H9 (cell line): ENCODE measurements at regions not wholly inside any gene's neighbourhood (a gene's known extent, or its start where the extent isn't known, plus 50 kb on each side); places are given as distances from the start of the nearest gene placed in this dataset.

Experiments
- DNase-seq: peaks from one replicate; pipeline ENCODE4 v3.0.0-alpha.2; 2017
- H2AFZ ChIP-seq: one replicate; pipeline ENCODE4 v1.6.1; 2013; ENCODE audit warnings: mild to moderate bottlenecking, low read length, control low read depth, moderate library complexity
- H2AK5ac ChIP-seq: 2 replicates; pipeline ENCODE4 v1.6.1; 2013; ENCODE audit warnings: low read length, control low read depth, mixed read lengths; ENCODE audit not compliant: insufficient read length
- H2BK120ac ChIP-seq: one replicate; pipeline ENCODE4 v1.6.1; 2013; ENCODE audit warnings: low read depth, mild to moderate bottlenecking, low read length, control low read depth, inconsistent platforms; ENCODE audit not compliant: poor library complexity, severe bottlenecking
- H2BK12ac ChIP-seq: 2 replicates; pipeline ENCODE4 v1.6.1; 2013; ENCODE audit warnings: low read length, control low read depth, mixed read lengths, low read depth; ENCODE audit not compliant: insufficient read length
- H2BK15ac ChIP-seq: 2 replicates; pipeline ENCODE4 v1.6.1; 2013; ENCODE audit warnings: low read depth, low read length, control low read depth
- H2BK20ac ChIP-seq: one replicate; pipeline ENCODE4 v1.6.1; 2013; ENCODE audit warnings: low read depth, mild to moderate bottlenecking, low read length, control low read depth, inconsistent platforms; ENCODE audit not compliant: poor library complexity, severe bottlenecking
- H2BK5ac ChIP-seq: 2 replicates; pipeline ENCODE4 v1.6.1; 2013; ENCODE audit warnings: low read length, control low read depth, mixed read lengths; ENCODE audit not compliant: insufficient read length
- H3K14ac ChIP-seq: 2 replicates; pipeline ENCODE4 v1.6.1; 2013; ENCODE audit warnings: low read length, control low read depth; ENCODE audit not compliant: insufficient read depth
- H3K18ac ChIP-seq: 2 replicates; pipeline ENCODE4 v1.6.1; 2013; ENCODE audit warnings: low read depth, mild to moderate bottlenecking, mixed read lengths, low read length, control low read depth; ENCODE audit not compliant: insufficient read length
- H3K23ac ChIP-seq: 2 replicates; pipeline ENCODE4 v1.6.1; 2013; ENCODE audit warnings: low read length, control low read depth, mixed read lengths, low read depth; ENCODE audit not compliant: insufficient read length
- H3K23me2 ChIP-seq: 2 replicates; pipeline ENCODE4 v1.6.1; 2013; ENCODE audit warnings: low read depth, mild to moderate bottlenecking, mixed read lengths, low read length, control low read depth; ENCODE audit not compliant: insufficient read length, poor library complexity, severe bottlenecking
- H3K27ac ChIP-seq: 2 replicates; pipeline ENCODE4 v1.5.1; 2013; ENCODE audit warnings: low read length, control low read depth, mixed read lengths, low read depth; ENCODE audit not compliant: insufficient read length
- H3K27me3 ChIP-seq: 2 replicates; pipeline ENCODE4 v1.6.1; 2013; ENCODE audit warnings: low read length, control low read depth, inconsistent platforms; ENCODE audit not compliant: insufficient read depth
- H3K4ac ChIP-seq: 2 replicates; pipeline ENCODE4 v1.6.1; 2013; ENCODE audit warnings: low read depth, mild to moderate bottlenecking, control low read depth, inconsistent platforms, low read length, moderate library complexity
- H3K4me1 ChIP-seq: 2 replicates; pipeline ENCODE4 v1.6.1; 2013; ENCODE audit warnings: low read length, control low read depth, inconsistent platforms; ENCODE audit not compliant: insufficient read depth
- H3K4me2 ChIP-seq: 2 replicates; pipeline ENCODE4 v1.6.1; 2013; ENCODE audit warnings: low read length, control low read depth, mixed read lengths; ENCODE audit not compliant: insufficient read length, insufficient read depth
- H3K56ac ChIP-seq: 2 replicates; pipeline ENCODE4 v1.6.1; 2013; ENCODE audit warnings: low read depth, mild to moderate bottlenecking, mixed read lengths, low read length, control low read depth; ENCODE audit not compliant: insufficient read length
- H3K79me1 ChIP-seq: 2 replicates; pipeline ENCODE4 v1.6.1; 2013; ENCODE audit warnings: low read depth, mild to moderate bottlenecking, moderate library complexity, low read length, control low read depth, inconsistent platforms; ENCODE audit not compliant: insufficient read depth, poor library complexity, severe bottlenecking
- H3K79me2 ChIP-seq: 2 replicates; pipeline ENCODE4 v1.6.1; 2013; ENCODE audit warnings: low read length, control low read depth, inconsistent platforms; ENCODE audit not compliant: insufficient read depth
- H3K9ac ChIP-seq: 2 replicates; pipeline ENCODE4 v1.6.1; 2013; ENCODE audit warnings: low read length, control low read depth, mixed read lengths; ENCODE audit not compliant: insufficient read length; ENCODE audit errors: extremely low read depth
- H3K9me3 ChIP-seq: one replicate; pipeline ENCODE4 v1.6.1; 2013; ENCODE audit warnings: low read depth, low read length, inconsistent platforms; ENCODE audit not compliant: control insufficient read depth
- H3T11ph ChIP-seq: one replicate; pipeline ENCODE4 v1.6.1; 2013; ENCODE audit warnings: mild to moderate bottlenecking, low read length, control low read depth, inconsistent platforms
- H4K20me1 ChIP-seq: one replicate; pipeline ENCODE4 v1.6.1; 2013; ENCODE audit not compliant: control insufficient read depth, insufficient read length, insufficient read depth
- H4K5ac ChIP-seq: 2 replicates; pipeline ENCODE4 v1.6.1; 2013; ENCODE audit warnings: low read depth, mild to moderate bottlenecking, mixed read lengths, low read length, control low read depth; ENCODE audit not compliant: insufficient read length
- H4K8ac ChIP-seq: replicated peaks from 2 replicates; pipeline ENCODE4 v1.6.1; 2013; ENCODE audit warnings: low read length, control low read depth, mixed read lengths, low read depth; ENCODE audit not compliant: insufficient read length
- H4K91ac ChIP-seq: 2 replicates; pipeline ENCODE4 v1.6.1; 2013; ENCODE audit warnings: low read depth, mild to moderate bottlenecking, moderate library complexity, mixed read lengths, low read length, control low read depth; ENCODE audit not compliant: insufficient read length
- H3K27ac Mint-ChIP-seq, 3 experiments: 2 replicates in 2 of 3; 3 replicates in 1 of 3; pipeline ENCODE4 v1.8.0; 2020 to 2021; ENCODE audit warnings: mixed read lengths in 3 of 3, mild to moderate bottlenecking in 1 of 3, moderate library complexity in 1 of 3
- H3K27me3 Mint-ChIP-seq: 2 replicates; pipeline ENCODE4 v1.8.0; 2021; ENCODE audit warnings: low read depth, mild to moderate bottlenecking, moderate library complexity, mixed read lengths
- H3K36me3 Mint-ChIP-seq, 3 experiments: 2 replicates in 2 of 3; 3 replicates in 1 of 3; pipeline ENCODE4 v1.8.0; 2020 to 2021; ENCODE audit warnings: low read depth in 3 of 3, mixed read lengths in 3 of 3; ENCODE audit not compliant: insufficient read depth in 1 of 3
- H3K4me1 Mint-ChIP-seq, 2 experiments: 2 replicates each; pipeline ENCODE4 v1.8.0; 2020; ENCODE audit warnings: mixed read lengths in 2 of 2
- H3K4me3 Mint-ChIP-seq, 2 experiments: 2 replicates in 1 of 2; 3 replicates in 1 of 2; pipeline ENCODE4 v1.8.0; 2020 to 2021; ENCODE audit warnings: mild to moderate bottlenecking in 2 of 2, mixed read lengths in 2 of 2, moderate library complexity in 1 of 2
- H3K9me3 Mint-ChIP-seq, 2 experiments: 2 replicates in 1 of 2; 3 replicates in 1 of 2; pipeline ENCODE4 v1.8.0; 2020; ENCODE audit warnings: mild to moderate bottlenecking in 2 of 2, mixed read lengths in 2 of 2, moderate library complexity in 1 of 2
- WGBS: extraction: QIAGEN DNeasy Blood & Tissue Kit; methylation state at CpG from one replicate; pipeline ENCODE4 v1.1.7; 2013; ENCODE audit warnings: missing lambda C conversion rate, low lambda C conversion rate, mixed read lengths; ENCODE audit not compliant: insufficient read length; ENCODE audit errors: extremely low coverage; 5-methylcytosine and 5-hydroxymethylcytosine counted together
- TF ChIP-seq, protein P1 (sequence below): fragments of 200-600 bp; sonication (generic); conservative IDR thresholded peaks from 3 replicates; pipeline ENCODE4 v1.8.0; 2021; ENCODE audit warnings: antibody characterized with exemption, mild to moderate bottlenecking

DNA sequence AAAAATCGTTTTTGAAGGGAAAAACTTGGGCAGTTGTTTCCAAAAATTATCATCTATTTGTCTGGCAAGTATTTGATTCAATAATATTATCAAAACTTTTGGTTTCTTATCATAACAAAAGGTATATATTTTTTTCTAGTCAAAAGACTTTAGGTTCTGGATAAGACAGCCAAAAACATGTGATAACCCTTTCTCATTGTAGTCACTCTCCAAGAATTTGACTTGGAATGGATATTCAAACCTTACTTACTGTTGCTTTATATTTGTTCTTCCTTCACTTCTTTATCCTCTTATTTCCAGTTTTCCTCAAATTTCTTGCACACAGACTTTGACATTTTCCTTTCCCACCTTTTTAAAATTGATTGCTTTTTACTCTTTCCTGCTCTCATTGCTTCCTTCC lies 140.9 kb upstream of the FAM3C start:
- no peaks in the 10 kb centered on the region for H3K27me3 Mint-ChIP-seq
- Histone ChIP-seq H2BK20ac (no peak overlapping the region), H2BK15ac (no peak overlapping the region), H4K91ac (no peak overlapping the region), H3K27ac (no peak overlapping the region), H3K9me3 (no peaks in the 10 kb centered on the region), H3K9ac (no peak overlapping the region), H3K79me1 (no peaks in the 10 kb centered on the region), H2AK5ac (no peak overlapping the region), H3T11ph (no peak overlapping the region), H2BK5ac (no peak overlapping the region), H3K79me2 (no peaks in the 10 kb centered on the region), H3K4me2 (no peak overlapping the region), H3K14ac (no peak overlapping the region), H2AFZ (no peak overlapping the region), H2BK120ac (no peak overlapping the region), H3K23me2 (no peaks in the 10 kb centered on the region), H3K56ac (no peak overlapping the region), H3K23ac (no peak overlapping the region), H3K18ac (no peak overlapping the region), H3K4ac (no peak overlapping the region), H2BK12ac (no peak overlapping the region), H3K27me3 (no peaks in the 10 kb centered on the region), H4K8ac (no peak overlapping the region), H4K5ac (no peak overlapping the region), H3K4me1 (no peaks in the 10 kb centered on the region), H4K20me1 (no peaks in the 10 kb centered on the region)
- TF ChIP-seq, protein P1, sequence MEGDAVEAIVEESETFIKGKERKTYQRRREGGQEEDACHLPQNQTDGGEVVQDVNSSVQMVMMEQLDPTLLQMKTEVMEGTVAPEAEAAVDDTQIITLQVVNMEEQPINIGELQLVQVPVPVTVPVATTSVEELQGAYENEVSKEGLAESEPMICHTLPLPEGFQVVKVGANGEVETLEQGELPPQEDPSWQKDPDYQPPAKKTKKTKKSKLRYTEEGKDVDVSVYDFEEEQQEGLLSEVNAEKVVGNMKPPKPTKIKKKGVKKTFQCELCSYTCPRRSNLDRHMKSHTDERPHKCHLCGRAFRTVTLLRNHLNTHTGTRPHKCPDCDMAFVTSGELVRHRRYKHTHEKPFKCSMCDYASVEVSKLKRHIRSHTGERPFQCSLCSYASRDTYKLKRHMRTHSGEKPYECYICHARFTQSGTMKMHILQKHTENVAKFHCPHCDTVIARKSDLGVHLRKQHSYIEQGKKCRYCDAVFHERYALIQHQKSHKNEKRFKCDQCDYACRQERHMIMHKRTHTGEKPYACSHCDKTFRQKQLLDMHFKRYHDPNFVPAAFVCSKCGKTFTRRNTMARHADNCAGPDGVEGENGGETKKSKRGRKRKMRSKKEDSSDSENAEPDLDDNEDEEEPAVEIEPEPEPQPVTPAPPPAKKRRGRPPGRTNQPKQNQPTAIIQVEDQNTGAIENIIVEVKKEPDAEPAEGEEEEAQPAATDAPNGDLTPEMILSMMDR, result no peak
- no peak for DNase-seq
- no peak overlapping the region for H3K27ac Mint-ChIP-seq
- no peak overlapping the region for H3K4me3 Mint-ChIP-seq
- no CpG with 5 or more reads among the region's 1 CpG for WGBS
- no peaks in the 10 kb centered on the region for H3K36me3 Mint-ChIP-seq
- no peaks in the 10 kb centered on the region for H3K9me3 Mint-ChIP-seq
- H3K4me1 Mint-ChIP-seq, result no peaks in the 10 kb centered on the region
